ENCODE measurements at regions not wholly inside any gene's neighbourhood (a gene's known extent, or its start where the extent isn't known, plus 50 kb on each side); places are given as distances from the start of the nearest gene placed in this dataset.

DNA sequence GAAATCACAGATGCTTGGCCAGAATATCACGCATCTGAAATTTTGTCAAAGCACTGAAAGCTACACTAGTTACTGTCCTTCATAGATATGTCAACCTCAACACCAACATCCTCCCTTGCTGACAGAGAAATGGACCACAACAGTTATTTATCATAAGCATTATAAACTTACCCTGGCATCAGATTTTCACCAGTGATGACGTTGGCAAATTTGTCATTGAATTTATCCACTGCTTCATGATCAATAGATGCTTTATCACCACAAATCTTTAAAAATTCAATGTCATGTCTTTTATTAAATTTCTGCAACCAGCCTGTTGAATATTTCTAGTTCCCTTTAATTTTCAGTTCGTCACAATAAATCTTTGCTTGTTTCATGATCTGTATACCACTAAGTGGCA is 205.7 kb downstream of the GJA1 start (continued):
- TF ChIP-seq HNF4G (IDR thresholded peaks at IDR 0.05) = no peak
- no peak for TF ChIP-seq YY1 (IDR thresholded peaks at IDR 0.05)
- TF ChIP-seq, protein P1, sequence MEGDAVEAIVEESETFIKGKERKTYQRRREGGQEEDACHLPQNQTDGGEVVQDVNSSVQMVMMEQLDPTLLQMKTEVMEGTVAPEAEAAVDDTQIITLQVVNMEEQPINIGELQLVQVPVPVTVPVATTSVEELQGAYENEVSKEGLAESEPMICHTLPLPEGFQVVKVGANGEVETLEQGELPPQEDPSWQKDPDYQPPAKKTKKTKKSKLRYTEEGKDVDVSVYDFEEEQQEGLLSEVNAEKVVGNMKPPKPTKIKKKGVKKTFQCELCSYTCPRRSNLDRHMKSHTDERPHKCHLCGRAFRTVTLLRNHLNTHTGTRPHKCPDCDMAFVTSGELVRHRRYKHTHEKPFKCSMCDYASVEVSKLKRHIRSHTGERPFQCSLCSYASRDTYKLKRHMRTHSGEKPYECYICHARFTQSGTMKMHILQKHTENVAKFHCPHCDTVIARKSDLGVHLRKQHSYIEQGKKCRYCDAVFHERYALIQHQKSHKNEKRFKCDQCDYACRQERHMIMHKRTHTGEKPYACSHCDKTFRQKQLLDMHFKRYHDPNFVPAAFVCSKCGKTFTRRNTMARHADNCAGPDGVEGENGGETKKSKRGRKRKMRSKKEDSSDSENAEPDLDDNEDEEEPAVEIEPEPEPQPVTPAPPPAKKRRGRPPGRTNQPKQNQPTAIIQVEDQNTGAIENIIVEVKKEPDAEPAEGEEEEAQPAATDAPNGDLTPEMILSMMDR (IDR thresholded peaks at IDR 0.05; ENCODE audit: low read depth, low read length, missing input control) = no peak
- TF ChIP-seq HNF4A (conservative IDR thresholded peaks at IDR 0.05) = no peak
- TF ChIP-seq FOXA2 (IDR thresholded peaks at IDR 0.05) = no peak

DNA sequence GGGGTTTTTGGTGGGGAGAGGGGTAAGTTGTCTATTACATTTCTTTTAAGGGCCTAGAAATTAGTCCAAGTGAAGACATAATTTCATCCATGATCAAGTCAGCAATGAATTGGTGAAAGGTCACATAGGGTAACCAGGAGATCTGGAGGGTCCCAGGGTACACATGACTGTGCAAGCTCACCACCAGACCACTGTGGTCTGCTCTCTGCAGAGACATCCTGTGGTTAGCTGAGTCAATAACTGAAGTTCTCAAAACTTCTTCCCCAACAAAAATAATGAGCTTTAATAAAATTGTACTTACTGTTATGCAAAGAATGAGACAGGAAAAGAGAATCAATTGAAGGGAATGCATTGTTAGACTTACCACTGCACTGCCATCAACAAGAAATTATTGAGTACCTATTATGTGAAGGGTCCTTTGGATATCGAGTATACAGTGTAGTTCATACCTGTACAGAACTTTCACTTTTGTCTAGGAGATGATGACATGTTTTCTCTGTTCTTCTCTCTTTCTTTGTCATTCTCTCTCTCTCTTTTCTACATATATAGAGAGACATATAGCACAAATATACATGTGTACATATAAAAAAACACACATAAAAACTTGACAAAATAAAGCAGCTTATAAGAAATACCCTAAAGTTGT is 209.8 kb downstream of the GJA1 start:
- DNase-seq (ENCODE audit: low spot score) = no peak
- Histone ChIP-seq H3K4me3 (ENCODE audit: low read depth in 1 of 3, low read length in 3 of 3) (no peak overlapping the region), H3K36me3 (ENCODE audit: control insufficient read depth in 4 of 4, insufficient read depth in 3 of 4, low read depth in 1 of 4, low read length in 3 of 4) (no peaks in the 10 kb centered on the region), H3K27me3 (ENCODE audit: control insufficient read depth in 4 of 4, insufficient read depth in 4 of 4, low read length in 3 of 4) (no peaks in the 10 kb centered on the region), H3K9ac (ENCODE audit: low read depth in 1 of 2, low read length in 2 of 2) (no peak overlapping the region), H3K4me1 (ENCODE audit: control insufficient read depth in 4 of 4, insufficient read depth in 4 of 4, low read length in 3 of 4) (no peaks in the 10 kb centered on the region), H3K27ac (ENCODE audit: low read depth in 1 of 2, low read length in 2 of 2) (no peak overlapping the region), H3K9me3 (ENCODE audit: control insufficient read depth in 4 of 4, low read length in 3 of 4) (no peaks in the 10 kb centered on the region)
- TF ChIP-seq HNF4A (conservative IDR thresholded peaks at IDR 0.05) = no peak
- no peak for TF ChIP-seq RAD21 (IDR thresholded peaks at IDR 0.05)
- TF ChIP-seq GABPA (IDR thresholded peaks at IDR 0.05 in 1 of 2, conservative IDR thresholded peaks at IDR 0.05 in 1 of 2) = no peak
- TF ChIP-seq JUND (IDR thresholded peaks at IDR 0.05) = no peak
- no peak for TF ChIP-seq FOXA1 (IDR thresholded peaks at IDR 0.05)
- TF ChIP-seq, protein P2, sequence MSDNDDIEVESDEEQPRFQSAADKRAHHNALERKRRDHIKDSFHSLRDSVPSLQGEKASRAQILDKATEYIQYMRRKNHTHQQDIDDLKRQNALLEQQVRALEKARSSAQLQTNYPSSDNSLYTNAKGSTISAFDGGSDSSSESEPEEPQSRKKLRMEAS (IDR thresholded peaks at IDR 0.05) = no peak
- TF ChIP-seq RXRA (IDR thresholded peaks at IDR 0.05) = no peak
- TF ChIP-seq, protein P1 (IDR thresholded peaks at IDR 0.05; ENCODE audit: low read depth, low read length, missing input control) = no peak
- TF ChIP-seq, protein P3, sequence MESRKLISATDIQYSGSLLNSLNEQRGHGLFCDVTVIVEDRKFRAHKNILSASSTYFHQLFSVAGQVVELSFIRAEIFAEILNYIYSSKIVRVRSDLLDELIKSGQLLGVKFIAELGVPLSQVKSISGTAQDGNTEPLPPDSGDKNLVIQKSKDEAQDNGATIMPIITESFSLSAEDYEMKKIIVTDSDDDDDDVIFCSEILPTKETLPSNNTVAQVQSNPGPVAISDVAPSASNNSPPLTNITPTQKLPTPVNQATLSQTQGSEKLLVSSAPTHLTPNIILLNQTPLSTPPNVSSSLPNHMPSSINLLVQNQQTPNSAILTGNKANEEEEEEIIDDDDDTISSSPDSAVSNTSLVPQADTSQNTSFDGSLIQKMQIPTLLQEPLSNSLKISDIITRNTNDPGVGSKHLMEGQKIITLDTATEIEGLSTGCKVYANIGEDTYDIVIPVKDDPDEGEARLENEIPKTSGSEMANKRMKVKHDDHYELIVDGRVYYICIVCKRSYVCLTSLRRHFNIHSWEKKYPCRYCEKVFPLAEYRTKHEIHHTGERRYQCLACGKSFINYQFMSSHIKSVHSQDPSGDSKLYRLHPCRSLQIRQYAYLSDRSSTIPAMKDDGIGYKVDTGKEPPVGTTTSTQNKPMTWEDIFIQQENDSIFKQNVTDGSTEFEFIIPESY (IDR thresholded peaks at IDR 0.05) = no peak
- TF ChIP-seq HNF4G (IDR thresholded peaks at IDR 0.05) = no peak
- TF ChIP-seq FOXA2 (IDR thresholded peaks at IDR 0.05) = no peak
- TF ChIP-seq, protein P4, sequence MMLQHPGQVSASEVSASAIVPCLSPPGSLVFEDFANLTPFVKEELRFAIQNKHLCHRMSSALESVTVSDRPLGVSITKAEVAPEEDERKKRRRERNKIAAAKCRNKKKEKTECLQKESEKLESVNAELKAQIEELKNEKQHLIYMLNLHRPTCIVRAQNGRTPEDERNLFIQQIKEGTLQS (IDR thresholded peaks at IDR 0.05) = no peak
- TF ChIP-seq, protein P5, sequence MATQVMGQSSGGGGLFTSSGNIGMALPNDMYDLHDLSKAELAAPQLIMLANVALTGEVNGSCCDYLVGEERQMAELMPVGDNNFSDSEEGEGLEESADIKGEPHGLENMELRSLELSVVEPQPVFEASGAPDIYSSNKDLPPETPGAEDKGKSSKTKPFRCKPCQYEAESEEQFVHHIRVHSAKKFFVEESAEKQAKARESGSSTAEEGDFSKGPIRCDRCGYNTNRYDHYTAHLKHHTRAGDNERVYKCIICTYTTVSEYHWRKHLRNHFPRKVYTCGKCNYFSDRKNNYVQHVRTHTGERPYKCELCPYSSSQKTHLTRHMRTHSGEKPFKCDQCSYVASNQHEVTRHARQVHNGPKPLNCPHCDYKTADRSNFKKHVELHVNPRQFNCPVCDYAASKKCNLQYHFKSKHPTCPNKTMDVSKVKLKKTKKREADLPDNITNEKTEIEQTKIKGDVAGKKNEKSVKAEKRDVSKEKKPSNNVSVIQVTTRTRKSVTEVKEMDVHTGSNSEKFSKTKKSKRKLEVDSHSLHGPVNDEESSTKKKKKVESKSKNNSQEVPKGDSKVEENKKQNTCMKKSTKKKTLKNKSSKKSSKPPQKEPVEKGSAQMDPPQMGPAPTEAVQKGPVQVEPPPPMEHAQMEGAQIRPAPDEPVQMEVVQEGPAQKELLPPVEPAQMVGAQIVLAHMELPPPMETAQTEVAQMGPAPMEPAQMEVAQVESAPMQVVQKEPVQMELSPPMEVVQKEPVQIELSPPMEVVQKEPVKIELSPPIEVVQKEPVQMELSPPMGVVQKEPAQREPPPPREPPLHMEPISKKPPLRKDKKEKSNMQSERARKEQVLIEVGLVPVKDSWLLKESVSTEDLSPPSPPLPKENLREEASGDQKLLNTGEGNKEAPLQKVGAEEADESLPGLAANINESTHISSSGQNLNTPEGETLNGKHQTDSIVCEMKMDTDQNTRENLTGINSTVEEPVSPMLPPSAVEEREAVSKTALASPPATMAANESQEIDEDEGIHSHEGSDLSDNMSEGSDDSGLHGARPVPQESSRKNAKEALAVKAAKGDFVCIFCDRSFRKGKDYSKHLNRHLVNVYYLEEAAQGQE (IDR thresholded peaks at IDR 0.05) = no peak
- TF ChIP-seq YY1 (IDR thresholded peaks at IDR 0.05) = no peak
- no peak for TF ChIP-seq SP1 (IDR thresholded peaks at IDR 0.05)
- no peak for TF ChIP-seq TAF1 (conservative IDR thresholded peaks at IDR 0.05)
- 66% methylated on average over 1 of the region's 1 CpG for WGBS

All from liver (tissue), 8 donors.